Adipocyte (in vitro differentiated cells): ENCODE measurements at regions not wholly inside any gene's neighbourhood (a gene's known extent, or its start where the extent isn't known, plus 50 kb on each side); places are given as distances from the start of the nearest gene placed in this dataset.
"Not testable (repeated sequence)": the region's sequence is repeated elsewhere in the genome, so short reads cannot be mapped to it uniquely, and the experiment has no call there.

ENCODE experiments used
- DNase-seq: peaks from one replicate; pipeline ENCODE4 v3.0.0-alpha.2; 2015; ENCODE audit warnings: low read depth
- H3K27me3 ChIP-seq: replicated peaks from 2 replicates; pipeline ENCODE4 v1.7.0; 2013; ENCODE audit warnings: mild to moderate bottlenecking, low read length, moderate library complexity; ENCODE audit not compliant: control insufficient read depth, insufficient read depth
- H3K36me3 ChIP-seq: 2 replicates; pipeline ENCODE4 v1.7.0; 2013; ENCODE audit warnings: low read length, mild to moderate bottlenecking, moderate library complexity; ENCODE audit not compliant: control insufficient read depth, insufficient read depth, severe bottlenecking
- H3K4me1 ChIP-seq: 2 replicates; pipeline ENCODE4 v1.7.0; 2013; ENCODE audit warnings: mild to moderate bottlenecking, low read length, moderate library complexity; ENCODE audit not compliant: control insufficient read depth, insufficient read depth
- H3K4me3 ChIP-seq: 2 replicates; pipeline ENCODE4 v1.7.0; 2013; ENCODE audit warnings: mild to moderate bottlenecking, low read length, moderate library complexity
- H3K9ac ChIP-seq: 2 replicates; pipeline ENCODE4 v1.7.0; 2013; ENCODE audit warnings: mild to moderate bottlenecking, low read length, moderate library complexity
- H3K9me3 ChIP-seq: 2 replicates; pipeline ENCODE4 v1.7.0; 2013; ENCODE audit warnings: mild to moderate bottlenecking, low read length, moderate library complexity; ENCODE audit not compliant: control insufficient read depth

DNA sequence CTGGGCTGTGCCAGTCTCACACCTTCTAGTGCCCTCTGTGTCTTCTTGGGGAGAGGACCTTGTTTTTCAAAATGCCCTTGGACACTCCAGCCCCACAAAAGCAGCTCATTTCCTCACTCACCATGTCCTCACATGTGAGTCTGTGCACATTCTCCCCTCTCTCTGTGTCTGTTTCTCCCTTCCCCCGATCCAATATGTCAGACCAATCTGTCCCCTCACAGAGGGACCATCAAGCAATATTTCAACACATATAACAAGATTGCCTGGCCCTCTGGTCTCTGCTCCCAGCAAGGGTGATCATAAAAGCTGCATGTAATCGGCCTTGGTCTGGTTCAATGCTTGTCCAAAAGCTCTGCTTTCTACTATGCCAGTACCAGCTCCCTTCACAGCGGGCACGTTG lies 261.2 kb downstream of the MATN1 start:
- Histone ChIP-seq H3K9ac (no peak overlapping the region), H3K4me3 (no peak overlapping the region), H3K36me3 (no peaks in the 10 kb centered on the region), H3K9me3 (peaks cover 10% of the 10 kb centered on the region), H3K27me3 (peaks cover 14% of the 10 kb centered on the region), H3K4me1 (no peaks in the 10 kb centered on the region)
- no peak for DNase-seq

DNA sequence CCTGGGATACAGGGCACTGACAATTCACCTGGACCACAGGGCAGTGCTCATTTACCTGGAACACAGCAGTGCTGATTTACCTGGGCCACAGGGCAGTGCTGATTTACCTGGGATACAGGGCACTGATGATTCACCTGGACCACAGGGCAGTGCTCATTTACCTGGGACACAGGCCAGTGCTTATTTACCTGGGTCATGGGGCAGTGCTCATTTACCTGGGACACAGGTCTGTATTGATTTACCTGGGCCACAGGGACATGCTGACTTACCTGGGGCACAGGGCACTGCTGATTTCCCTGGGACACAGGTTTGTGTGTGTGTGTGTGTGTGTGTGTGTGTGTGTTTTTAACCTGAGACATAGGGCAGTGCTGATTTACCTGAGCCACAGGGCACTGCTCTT lies 261.7 kb downstream of the MATN1 start:
- H3K4me1 ChIP-seq = no peaks in the 10 kb centered on the region
- no peak for DNase-seq

DNA sequence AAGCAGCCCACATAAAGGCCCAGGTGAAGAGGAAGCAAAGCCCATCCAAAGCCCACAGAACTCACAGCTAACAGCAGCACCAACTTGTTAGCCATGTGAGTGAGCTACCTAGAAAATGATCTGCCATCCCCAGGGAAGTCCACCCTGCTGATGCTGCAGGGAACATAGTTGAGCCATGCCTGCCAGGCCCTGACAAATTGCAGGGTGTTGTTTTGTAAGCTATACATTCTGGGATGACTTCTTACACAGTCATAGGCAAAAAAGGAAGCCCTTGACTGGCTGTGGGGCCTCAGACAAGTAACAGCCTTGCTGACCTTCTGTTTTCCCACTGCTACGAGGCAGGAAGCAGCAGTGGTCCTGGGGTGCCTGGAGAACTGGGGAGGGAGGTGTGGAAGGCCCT lies 262.7 kb downstream of the MATN1 start:
- H3K4me3 ChIP-seq = no peak overlapping the region
- H3K27me3 ChIP-seq = peaks cover 14% of the 10 kb centered on the region
- no peak for DNase-seq
- H3K9me3 ChIP-seq = peaks cover 10% of the 10 kb centered on the region
- no peak overlapping the region for H3K9ac ChIP-seq
- H3K36me3 ChIP-seq = no peaks in the 10 kb centered on the region
- no peaks in the 10 kb centered on the region for H3K4me1 ChIP-seq

More for the DNA sequence above, 261.7 kb downstream of the MATN1 start:
- Histone ChIP-seq H3K36me3 (no peaks in the 10 kb centered on the region), H3K9me3 (peaks cover 10% of the 10 kb centered on the region), H3K27me3 (peaks cover 14% of the 10 kb centered on the region), H3K4me3 (no peak overlapping the region), H3K9ac (no peak overlapping the region)

DNA sequence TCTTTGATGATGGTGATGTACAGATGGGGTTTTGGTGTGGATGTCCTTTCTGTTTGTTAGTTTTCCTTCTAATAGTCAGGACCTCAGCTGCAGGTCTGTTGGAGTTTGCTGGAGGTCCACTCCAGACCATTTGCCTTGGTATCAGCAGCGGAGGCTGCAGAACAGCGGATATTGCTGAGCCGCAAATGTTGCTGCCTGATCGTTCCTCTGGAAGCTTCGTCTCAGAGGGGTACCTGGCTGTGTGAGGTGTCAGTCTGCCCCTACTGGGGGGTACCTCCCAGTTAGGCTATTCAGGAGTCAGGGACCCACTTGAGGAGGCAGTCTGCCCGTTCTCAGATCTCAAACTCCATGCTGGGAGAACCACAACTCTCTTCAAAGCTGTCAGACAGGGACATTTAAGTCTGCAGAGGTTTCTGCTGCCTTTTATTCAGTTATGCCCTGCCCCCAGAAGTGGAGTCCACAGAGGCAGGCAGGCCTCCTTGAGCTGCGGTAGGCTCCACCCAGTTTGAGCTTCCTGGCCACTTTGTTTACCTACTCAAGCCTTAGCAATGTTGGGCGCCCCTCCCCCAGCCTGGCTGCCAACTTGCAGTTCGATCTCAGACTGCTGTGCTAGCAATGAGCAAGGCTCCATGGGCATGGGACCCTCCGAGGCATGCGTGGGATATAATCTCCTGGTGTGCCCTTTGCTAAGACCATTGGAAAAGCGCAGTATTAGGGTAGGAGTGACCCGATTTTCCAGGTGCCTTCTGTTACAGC lies 264.5 kb downstream of the MATN1 start:
- Histone ChIP-seq H3K27me3 (peaks cover 14% of the 10 kb centered on the region), H3K9me3 (peaks cover 10% of the 10 kb centered on the region)
- H3K4me3 ChIP-seq, H3K9ac ChIP-seq, H3K36me3 ChIP-seq, DNase-seq, H3K4me1 ChIP-seq: not testable (repeated sequence)

DNA sequence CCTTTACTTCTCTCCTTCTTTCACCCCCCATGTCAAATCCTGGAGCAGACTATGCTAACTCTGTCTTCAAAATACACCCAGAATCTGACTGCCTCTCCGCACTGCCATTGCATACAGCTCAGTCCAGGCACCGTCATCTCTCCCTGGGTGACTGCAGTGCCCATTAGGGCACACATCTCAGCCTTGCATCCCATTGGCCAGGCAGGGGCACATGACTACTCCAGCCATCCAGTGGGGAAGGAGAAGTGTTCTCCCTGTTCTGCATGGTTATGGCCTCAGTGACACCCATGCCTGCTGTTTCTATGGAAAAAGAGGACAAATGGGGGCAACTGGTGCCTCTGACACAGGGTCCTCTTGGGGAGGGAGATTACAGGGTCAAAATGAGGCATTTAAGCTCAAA lies 270.5 kb downstream of the MATN1 start:
- H3K36me3 ChIP-seq = no peaks in the 10 kb centered on the region
- H3K4me3 ChIP-seq = no peak overlapping the region
- no peak overlapping the region for H3K9ac ChIP-seq
- DNase-seq = no peak
- H3K9me3 ChIP-seq = no peaks in the 10 kb centered on the region
- peaks cover 5% of the 10 kb centered on the region for H3K27me3 ChIP-seq
- no peaks in the 10 kb centered on the region for H3K4me1 ChIP-seq

DNA sequence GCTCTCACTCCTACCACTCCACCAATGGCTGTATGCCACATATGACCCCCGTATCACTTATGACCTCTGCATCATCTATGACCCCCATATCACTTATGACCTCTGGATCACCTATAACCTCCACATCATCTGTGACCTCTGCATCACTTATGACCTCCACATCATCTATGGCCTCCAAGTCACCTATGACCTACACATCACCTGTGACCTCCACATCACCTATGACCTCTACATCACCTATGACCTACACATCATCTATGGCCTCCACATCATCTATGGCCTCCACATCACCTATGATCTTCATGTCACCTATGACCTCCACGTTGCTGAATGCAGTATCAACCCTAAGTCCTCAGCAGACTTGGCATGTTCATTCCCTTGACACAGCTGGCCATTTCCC lies 271.2 kb downstream of the MATN1 start:
- no peak for DNase-seq
- no peak overlapping the region for H3K4me3 ChIP-seq
- no peak overlapping the region for H3K9ac ChIP-seq

DNA sequence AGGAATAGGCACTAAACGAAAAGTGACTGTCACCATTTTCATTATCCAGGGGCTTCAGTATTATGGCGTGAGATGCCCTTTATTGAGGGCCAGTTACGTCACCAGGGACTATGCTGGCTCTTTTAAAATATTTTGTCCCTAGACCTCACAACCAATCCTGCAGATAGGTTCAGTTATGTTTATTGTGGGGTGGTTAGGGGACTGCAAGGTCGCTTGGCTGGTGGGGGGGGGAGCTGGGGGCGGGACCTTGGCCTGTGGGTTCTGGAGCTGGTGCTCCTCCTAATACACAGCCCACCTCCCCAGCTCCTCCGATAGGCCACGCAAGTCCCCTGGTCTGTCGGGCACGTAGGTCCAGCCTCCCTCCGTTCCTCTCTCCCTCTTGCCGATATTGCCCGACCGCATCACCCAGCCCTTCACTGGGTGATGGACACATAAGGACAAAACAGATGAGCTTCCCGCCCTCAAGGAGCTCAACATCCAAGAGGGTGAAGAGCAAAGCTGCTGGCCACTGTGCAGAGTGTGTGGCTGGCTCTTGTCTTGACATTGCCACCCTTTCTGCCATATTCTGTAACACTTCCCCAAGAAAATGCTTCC lies 271.8 kb downstream of the MATN1 start:
- H3K4me3 ChIP-seq = no peak overlapping the region
- H3K27me3 ChIP-seq = peaks cover 11% of the 10 kb centered on the region
- no peak for DNase-seq
- H3K9ac ChIP-seq = no peak overlapping the region
- H3K4me1 ChIP-seq = no peaks in the 10 kb centered on the region
- no peaks in the 10 kb centered on the region for H3K9me3 ChIP-seq
- H3K36me3 ChIP-seq = no peaks in the 10 kb centered on the region

More for the DNA sequence above, 271.2 kb downstream of the MATN1 start:
- Histone ChIP-seq H3K4me1 (no peaks in the 10 kb centered on the region), H3K9me3 (no peaks in the 10 kb centered on the region), H3K27me3 (peaks cover 7% of the 10 kb centered on the region), H3K36me3 (no peaks in the 10 kb centered on the region)

DNA sequence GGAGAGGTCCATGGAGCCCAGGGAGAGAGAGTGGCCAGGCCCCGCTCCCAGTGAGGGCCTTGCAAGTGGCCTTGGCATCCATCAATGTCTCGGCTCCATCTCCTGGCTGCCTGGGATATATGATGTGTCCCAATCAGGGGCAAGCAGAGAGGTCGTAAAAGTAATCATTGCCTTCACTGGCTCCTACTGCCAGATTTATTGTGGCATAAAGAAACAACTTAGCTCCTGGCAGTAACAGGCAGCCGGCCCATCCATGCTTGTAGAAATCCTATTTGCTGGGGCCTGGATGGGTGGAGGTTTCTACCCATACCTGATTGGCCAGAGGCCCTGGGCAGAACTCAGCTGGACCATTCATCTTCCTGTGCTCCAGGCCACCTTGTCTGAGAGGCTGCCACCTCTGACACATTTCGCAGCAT lies 272.6 kb downstream of the MATN1 start:
- Histone ChIP-seq H3K9ac (no peak overlapping the region), H3K4me1 (no peaks in the 10 kb centered on the region), H3K4me3 (no peak overlapping the region), H3K9me3 (no peaks in the 10 kb centered on the region), H3K36me3 (no peaks in the 10 kb centered on the region), H3K27me3 (peaks cover 12% of the 10 kb centered on the region)
- no peak for DNase-seq

DNA sequence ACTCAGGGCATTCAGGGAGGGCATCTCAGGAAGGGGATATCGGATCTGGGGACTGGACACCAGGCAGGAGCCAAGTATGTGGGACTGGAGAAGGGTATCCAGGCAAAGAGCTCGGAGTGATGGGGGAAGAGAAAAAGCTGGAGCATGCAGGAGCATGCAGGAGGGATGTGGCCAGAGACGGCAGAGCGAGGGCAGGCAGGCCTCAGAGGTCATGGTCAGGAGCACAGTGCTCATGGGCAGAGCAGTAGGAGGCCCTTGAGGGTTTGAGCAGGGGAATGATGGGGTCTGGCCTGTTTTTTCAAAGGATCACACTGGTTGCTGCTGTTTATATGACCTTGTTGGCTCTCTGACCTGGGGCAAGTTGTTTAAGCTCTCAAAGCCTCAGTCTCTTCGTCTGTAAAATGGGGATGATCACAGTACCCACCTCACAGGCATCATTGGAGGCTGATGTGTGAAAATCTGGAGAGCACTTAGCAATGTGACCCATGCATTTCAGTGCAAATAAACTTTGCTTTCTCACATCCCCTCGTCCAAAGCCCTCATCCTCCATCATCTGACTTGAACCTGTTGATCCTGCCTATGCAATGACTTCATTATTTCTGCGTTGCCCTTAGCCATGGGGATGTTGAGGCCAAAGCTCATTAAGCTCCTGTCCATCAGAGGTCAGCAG lies 273.1 kb downstream of the MATN1 start:
- peaks cover 12% of the 10 kb centered on the region for H3K27me3 ChIP-seq
- H3K9me3 ChIP-seq = no peaks in the 10 kb centered on the region
- no peaks in the 10 kb centered on the region for H3K36me3 ChIP-seq
- H3K9ac ChIP-seq = no peak overlapping the region
- no peaks in the 10 kb centered on the region for H3K4me1 ChIP-seq
- DNase-seq = no peak
- no peak overlapping the region for H3K4me3 ChIP-seq

DNA sequence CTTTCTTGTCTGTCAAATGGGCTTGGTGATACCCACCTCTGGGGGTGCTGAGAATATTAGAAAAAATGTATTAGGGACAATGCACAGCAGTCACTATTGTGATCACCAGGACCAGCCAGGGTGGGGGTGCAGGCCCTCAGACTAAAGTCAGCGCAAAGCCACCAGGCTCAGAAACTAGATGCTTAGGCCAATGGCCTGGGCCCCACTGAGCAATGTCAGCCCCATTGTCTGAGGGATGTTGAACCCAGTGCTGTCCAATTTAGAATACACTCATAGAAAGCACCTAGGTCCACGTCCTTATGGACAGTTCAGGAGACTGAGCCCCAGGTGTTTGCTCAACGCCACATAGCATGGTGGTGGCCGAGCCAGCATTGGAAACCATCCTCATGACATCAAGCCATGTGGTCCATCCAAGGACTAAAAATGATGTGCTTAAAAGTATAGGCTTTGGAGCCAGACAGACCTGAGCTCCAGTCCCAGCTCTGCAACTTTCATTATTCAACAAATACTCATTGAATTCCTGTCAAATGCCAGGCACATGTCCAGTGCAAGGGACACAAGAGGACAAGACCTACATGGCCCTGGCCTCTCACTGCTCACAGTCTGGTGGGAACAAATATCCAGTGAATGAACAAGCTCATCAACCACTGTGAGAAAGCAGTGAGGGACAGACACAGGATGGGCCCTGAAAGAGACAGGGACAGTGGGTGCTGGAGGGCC lies 273.8 kb downstream of the MATN1 start:
- H3K4me1 ChIP-seq = no peaks in the 10 kb centered on the region
- peaks cover 12% of the 10 kb centered on the region for H3K27me3 ChIP-seq
- no peak for DNase-seq
- no peak overlapping the region for H3K4me3 ChIP-seq
- no peaks in the 10 kb centered on the region for H3K9me3 ChIP-seq
- H3K36me3 ChIP-seq = no peaks in the 10 kb centered on the region
- H3K9ac ChIP-seq = no peak overlapping the region

DNA sequence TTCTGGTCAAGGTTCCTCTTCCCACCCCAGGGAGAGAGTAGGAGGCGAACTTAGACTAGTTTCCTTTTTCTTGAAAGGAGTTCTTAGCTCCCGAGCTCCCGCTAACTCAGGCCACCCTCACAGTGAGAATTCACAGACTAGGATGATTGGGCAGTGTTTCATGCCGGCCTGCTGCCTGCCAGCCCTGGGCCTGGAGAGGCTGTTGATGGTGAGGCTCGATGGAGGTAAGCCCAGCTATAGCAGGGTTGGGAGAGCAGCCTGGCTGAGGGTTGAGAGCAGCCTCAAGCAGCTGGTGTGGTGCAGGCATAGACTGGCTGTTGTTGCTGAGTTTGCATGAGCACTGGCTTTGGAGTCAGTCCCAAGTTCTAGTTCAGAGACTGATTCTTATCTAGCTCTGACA lies 274.4 kb downstream of the MATN1 start:
- Histone ChIP-seq H3K9me3 (no peaks in the 10 kb centered on the region), H3K27me3 (peaks cover 12% of the 10 kb centered on the region), H3K4me3 (no peak overlapping the region), H3K36me3 (no peaks in the 10 kb centered on the region), H3K9ac (no peak overlapping the region), H3K4me1 (no peaks in the 10 kb centered on the region)
- DNase-seq = no peak
